Right atrium auricular region (tissue), 2 donors: ENCODE measurements at regions not wholly inside any gene's neighbourhood (a gene's known extent, or its start where the extent isn't known, plus 50 kb on each side); places are given as distances from the start of the nearest gene placed in this dataset.
"Not testable (repeated sequence)": the region's sequence is repeated elsewhere in the genome, so short reads cannot be mapped to it uniquely, and the experiment has no call there.

Experiments used
- DNase-seq: peaks from one replicate; pipeline ENCODE4 v3.0.0-alpha.2; 2019; ENCODE audit warnings: low spot score
- H3K27ac ChIP-seq, 2 donors: fragments of 200-600 bp; sonication (generic); 1 replicate in 1 of 2; 2 replicates in 1 of 2; pipeline ENCODE4 v1.5.1; 2016 to 2019
- H3K27me3 ChIP-seq, 2 donors: fragments of 200-600 bp; sonication (generic); one replicate each; pipeline versions ENCODE4 v1.5.1 to v1.6.0; 2017 to 2019
- H3K36me3 ChIP-seq: fragments of 200-600 bp; sonication (generic); one replicate; pipeline ENCODE4 v1.5.1; 2016
- H3K4me1 ChIP-seq, 2 donors: fragments of 200-600 bp; sonication (generic); one replicate each; pipeline versions ENCODE4 v1.5.1 to v1.6.0; 2017 to 2019
- H3K4me3 ChIP-seq, 2 donors: fragments of 200-600 bp; sonication (generic); 1 replicate in 1 of 2; 2 replicates in 1 of 2; pipeline ENCODE4 v1.5.1; 2017 to 2019; ENCODE audit warnings: mild to moderate bottlenecking in 1 of 2, moderate library complexity in 1 of 2
- H3K9me3 ChIP-seq, 2 donors: fragments of 200-600 bp; sonication (generic); one replicate each; pipeline ENCODE4 v1.5.1; 2019
- TF ChIP-seq, protein P1 (sequence below), 2 donors: fragments of 200-600 bp; sonication (generic); IDR thresholded peaks; one replicate each; pipeline ENCODE4 v1.5.1; 2019; ENCODE audit warnings: antibody characterized with exemption in 2 of 2

DNA sequence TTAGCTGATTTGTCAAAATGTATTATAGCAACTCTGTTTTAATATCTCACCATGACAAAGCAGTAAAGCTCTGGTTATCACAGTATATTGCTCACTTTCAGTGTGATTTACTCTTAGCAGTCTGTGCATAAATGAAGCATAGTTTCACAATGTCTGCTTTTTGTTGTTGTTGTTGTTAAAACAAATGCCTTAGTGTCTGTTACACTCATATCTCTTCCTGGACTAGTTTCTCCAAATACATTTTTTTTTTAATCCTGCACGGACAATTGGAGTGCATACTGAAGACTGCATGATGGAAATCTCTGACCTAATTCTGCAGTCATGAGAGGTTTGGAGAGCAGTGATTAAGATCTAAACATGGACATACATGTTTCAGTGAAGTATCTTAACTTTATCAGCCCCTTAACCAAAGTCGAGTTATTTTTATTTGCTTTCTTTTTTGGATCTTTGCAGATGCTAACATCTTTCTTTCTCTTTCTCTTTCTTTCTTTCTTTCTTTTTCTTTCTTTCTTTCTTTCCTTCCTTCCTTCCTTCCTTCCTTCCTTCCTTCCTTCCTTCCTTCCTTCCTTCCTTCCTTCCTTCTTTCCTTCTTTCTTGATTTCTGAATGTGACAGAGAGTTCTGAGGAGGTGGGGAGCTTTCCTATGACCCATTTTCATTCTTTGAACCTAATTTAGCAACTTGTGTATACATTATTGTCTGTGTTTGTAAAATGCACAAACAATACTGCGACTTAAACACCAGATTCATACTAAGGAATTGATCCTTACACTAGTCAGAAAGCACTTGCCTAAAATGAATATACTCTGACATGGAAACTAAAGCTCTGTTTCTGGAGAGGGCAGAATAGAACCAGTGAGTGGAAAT lies 161.5 kb upstream of the AGR3 start:
- H3K4me1 ChIP-seq, result peaks cover 0 to 32% of the 10 kb centered on the region in 2 donors
- H3K27me3 ChIP-seq, result no peaks in the 10 kb centered on the region
- H3K4me3 ChIP-seq, result no peak overlapping the region
- no peaks in the 10 kb centered on the region for H3K36me3 ChIP-seq
- no peak overlapping the region for H3K27ac ChIP-seq
- TF ChIP-seq, protein P1, sequence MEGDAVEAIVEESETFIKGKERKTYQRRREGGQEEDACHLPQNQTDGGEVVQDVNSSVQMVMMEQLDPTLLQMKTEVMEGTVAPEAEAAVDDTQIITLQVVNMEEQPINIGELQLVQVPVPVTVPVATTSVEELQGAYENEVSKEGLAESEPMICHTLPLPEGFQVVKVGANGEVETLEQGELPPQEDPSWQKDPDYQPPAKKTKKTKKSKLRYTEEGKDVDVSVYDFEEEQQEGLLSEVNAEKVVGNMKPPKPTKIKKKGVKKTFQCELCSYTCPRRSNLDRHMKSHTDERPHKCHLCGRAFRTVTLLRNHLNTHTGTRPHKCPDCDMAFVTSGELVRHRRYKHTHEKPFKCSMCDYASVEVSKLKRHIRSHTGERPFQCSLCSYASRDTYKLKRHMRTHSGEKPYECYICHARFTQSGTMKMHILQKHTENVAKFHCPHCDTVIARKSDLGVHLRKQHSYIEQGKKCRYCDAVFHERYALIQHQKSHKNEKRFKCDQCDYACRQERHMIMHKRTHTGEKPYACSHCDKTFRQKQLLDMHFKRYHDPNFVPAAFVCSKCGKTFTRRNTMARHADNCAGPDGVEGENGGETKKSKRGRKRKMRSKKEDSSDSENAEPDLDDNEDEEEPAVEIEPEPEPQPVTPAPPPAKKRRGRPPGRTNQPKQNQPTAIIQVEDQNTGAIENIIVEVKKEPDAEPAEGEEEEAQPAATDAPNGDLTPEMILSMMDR (IDR thresholded peaks at IDR 0.05), result no peak
- H3K9me3 ChIP-seq, result no peaks in the 10 kb centered on the region
- DNase-seq, result no peak

- peaks cover 0 to 24% of the 10 kb centered on the region in 2 donors for H3K4me1 ChIP-seq
- H3K9me3 ChIP-seq, result no peaks in the 10 kb centered on the region
These were observed 162.6 kb upstream of the AGR3 start for GRCh38 chr7:17044396-17044795.

DNA sequence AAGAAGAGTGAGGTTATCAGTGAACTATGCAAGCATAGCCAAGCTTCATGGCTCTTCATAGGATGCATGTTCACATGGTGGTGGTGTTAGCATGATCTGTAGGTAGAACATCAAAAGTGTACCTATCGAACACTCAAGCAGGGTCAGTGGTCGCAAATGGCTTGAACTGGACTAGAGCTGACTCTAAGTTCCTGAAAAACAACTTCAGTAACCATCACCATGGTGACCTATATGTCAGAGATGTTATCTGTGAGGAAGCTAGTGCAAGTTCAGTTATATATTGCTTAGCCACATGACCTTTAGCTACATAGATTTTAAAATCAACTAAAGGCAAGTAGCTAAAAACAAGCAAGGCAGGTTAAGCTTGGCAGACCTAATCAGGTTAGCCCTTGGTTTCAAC lies 163.1 kb upstream of the AGR3 start:
- Histone ChIP-seq H3K27me3 (no peaks in the 10 kb centered on the region), H3K36me3 (no peaks in the 10 kb centered on the region), H3K27ac (no peak overlapping the region), H3K9me3 (no peaks in the 10 kb centered on the region), H3K4me1 (peaks cover 0 to 23% of the 10 kb centered on the region in 2 donors), H3K4me3 (no peak overlapping the region)
- no peak for DNase-seq
- TF ChIP-seq, protein P1 (IDR thresholded peaks at IDR 0.05), result no peak

More at GRCh38 chr7:17044396-17044795, 162.6 kb upstream of the AGR3 start:
- DNase-seq, result no peak
- TF ChIP-seq, protein P1 (IDR thresholded peaks at IDR 0.05), result no peak
- H3K4me3 ChIP-seq, result no peak overlapping the region
- H3K27ac ChIP-seq, result no peak overlapping the region
- H3K27me3 ChIP-seq, result no peaks in the 10 kb centered on the region
- no peaks in the 10 kb centered on the region for H3K36me3 ChIP-seq

- H3K4me1 ChIP-seq, result peaks cover 0 to 16% of the 10 kb centered on the region in 2 donors
- no peak for DNase-seq
- H3K27ac ChIP-seq, result no peak overlapping the region
- no peaks in the 10 kb centered on the region for H3K36me3 ChIP-seq
- no peaks in the 10 kb centered on the region for H3K27me3 ChIP-seq
- no peaks in the 10 kb centered on the region for H3K9me3 ChIP-seq
- no peak overlapping the region for H3K4me3 ChIP-seq
- TF ChIP-seq, protein P1 (IDR thresholded peaks at IDR 0.05), result no peak
These were observed 164.5 kb upstream of the AGR3 start for GRCh38 chr7:17046259-17046658.

GRCh38 chr7:17046666-17047065 lies 164.9 kb upstream of the AGR3 start:
- no peak overlapping the region for H3K4me3 ChIP-seq
- H3K36me3 ChIP-seq, result no peaks in the 10 kb centered on the region
- H3K27ac ChIP-seq, result no peak overlapping the region
- no peaks in the 10 kb centered on the region for H3K27me3 ChIP-seq
- H3K9me3 ChIP-seq, result no peaks in the 10 kb centered on the region
- no peak for DNase-seq
- H3K4me1 ChIP-seq, result peaks cover 0 to 12% of the 10 kb centered on the region in 2 donors
- TF ChIP-seq, protein P1 (IDR thresholded peaks at IDR 0.05), result no peak

GRCh38 chr7:17053164-17053563 lies 171.4 kb upstream of the AGR3 start:
- H3K9me3 ChIP-seq, H3K4me1 ChIP-seq, H3K27me3 ChIP-seq, H3K27ac ChIP-seq, DNase-seq, H3K36me3 ChIP-seq, H3K4me3 ChIP-seq: not testable (repeated sequence)
